KBM-7 (cell line): ENCODE measurements at regions not wholly inside any gene's neighbourhood (a gene's known extent, or its start where the extent isn't known, plus 50 kb on each side); places are given as distances from the start of the nearest gene placed in this dataset.

Experiments
- DNase-seq: peaks from one replicate; pipeline ENCODE4 v3.0.0-alpha.2; 2015
- in situ Hi-C: fragments of 300-500 bp; cut with MboI; formaldehyde crosslinking; loops from 2 replicates; pipeline ENCODE4 v1.14.3; 2020; ENCODE audit warnings: low sequenced_read_pairs, low pct_unique_long_range_greater_than_20kb, mixed read lengths

DNA sequence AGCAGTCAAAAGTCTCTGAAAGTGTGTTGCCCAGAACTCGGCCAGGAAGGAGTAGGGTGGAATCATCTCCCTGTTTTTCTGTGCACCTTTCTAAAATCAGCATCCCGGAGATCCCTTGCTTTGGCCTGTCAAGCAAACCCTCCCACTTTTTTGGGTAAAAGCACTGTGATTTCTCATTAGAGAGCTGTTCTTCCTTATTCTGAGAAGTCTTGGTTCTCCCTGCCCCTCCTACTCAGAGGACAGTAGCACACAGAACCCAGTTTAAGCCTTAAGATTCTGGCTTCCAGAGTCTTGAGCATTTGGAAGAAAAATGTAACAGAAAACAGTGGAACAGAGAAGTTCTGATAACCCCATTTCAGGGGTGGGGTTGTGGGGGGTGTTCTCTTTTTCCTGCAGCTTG is 52.6 kb upstream of the KATNAL1 start:
- DNase-seq, result no peak
- in situ Hi-C loops, result no loop called here

DNA sequence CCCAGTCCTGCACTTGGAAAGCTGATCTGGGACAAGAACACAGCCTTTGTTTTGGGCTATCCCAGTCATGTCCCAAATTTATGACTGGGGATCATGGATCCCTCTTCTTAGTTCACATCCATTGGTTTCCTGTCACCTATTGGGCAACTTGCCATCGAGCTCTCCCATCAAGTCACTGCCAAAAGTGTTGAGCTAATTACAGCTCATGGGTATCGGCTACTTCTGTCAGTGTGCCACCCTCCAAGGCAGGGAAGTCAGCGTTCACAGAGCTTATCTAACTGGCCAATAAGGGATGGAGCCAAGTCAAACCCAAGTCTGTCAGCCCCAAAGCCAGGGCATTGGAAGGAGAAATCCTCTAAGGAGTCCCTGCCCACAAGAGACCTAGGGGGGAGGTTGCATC is 53.2 kb upstream of the KATNAL1 start:
- no peak for DNase-seq

DNA sequence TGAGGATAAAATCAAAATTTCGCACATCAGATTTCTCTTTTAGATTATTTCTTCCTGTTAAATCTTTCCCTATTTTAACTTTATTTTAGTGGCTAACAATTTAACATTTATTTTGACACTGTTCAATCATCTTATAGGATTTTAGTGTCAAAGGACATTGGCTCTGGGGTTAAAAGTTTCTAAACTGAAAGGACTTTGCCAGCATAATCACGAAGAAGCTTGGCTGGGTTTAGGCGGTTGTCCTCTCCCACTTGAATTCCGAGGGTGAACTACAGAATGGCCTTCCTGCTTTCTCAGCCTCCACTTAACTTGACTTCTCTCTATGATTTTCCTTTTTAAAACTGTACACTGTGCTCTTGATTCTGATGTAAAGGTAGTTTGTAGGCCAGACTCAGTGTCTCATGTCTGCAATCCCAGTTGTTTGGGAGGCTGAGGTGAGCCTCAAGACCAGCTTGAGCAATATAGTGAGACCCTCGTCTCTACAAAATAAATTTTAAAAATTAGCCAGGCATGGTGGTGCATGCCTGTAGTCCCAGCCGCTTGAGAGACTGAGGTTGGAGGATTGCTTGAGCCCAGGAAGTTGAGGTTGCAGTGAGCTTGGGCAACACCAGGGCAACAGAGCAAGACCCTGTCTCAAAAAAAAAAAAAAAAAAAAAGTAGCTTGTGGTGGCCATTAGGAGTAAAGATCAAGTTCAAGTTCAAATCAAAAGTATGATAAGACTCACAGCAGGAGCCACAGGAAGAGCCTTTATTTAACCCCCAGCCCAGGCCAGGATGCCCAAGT is 54.8 kb upstream of the KATNAL1 start:
- no peak for DNase-seq
- in situ Hi-C loops, result no loop called here

More for the DNA sequence above, 53.2 kb upstream of the KATNAL1 start:
- in situ Hi-C loops, result no loop called here

DNA sequence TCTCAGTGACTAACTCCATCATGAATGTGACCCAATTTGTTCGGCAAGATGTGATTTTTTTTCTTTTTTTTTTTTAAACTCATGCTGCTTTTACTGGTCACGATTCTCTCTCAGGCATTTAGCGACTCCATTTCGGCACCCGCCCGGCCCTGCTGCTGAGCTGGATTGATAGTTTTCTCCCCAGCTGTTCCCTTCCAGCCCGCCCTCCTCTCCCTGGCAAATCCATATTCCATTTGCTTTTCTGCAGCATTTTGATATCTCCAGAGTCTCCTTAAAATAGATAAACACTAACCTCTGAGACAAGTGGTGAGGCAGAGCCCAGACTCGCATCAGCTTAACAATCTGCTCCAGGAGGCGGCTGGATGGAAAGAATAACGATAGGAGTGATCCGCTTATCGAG is 55.5 kb upstream of the KATNAL1 start:
- no peak for DNase-seq
- in situ Hi-C loops, result no loop called here

DNA sequence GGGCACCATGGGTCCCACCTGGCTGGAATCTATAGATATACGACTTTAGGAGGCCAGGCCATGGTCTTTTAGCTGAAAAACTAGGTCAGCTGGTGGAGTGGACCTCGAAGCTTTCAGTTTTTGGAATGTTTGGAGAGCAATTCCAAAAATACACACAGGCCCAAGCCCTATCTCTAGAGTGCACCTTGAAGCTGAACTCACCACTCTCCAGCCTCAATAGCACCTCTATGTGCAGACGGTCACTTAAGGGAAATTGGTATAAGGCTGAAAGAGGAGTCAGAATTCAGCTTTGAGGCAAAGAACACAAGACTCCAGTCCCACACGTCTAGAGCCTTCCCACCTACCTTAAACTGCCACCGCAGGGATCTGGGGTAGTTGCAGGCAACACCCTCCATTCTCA is 56.4 kb upstream of the KATNAL1 start:
- no peak for DNase-seq
- in situ Hi-C loops, result no loop called here

DNA sequence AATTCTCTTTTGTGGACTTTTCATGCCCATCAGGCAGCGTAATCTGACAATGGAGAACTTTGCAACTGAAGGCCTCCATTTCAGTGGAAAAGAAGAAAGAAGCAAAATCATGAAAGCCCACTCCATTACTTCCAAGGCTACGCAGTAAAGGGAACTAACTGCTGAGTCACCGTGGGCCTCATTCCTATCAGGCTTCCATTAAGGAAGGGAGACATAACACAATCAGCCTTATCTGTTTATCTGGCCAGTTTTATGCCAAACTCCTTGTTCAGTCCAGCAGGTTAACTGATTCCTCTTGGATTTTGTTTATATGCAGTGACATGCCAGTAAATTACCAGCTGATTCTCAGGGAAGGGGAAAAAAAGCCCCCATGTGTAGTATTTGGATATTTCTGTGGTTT is 56.8 kb upstream of the KATNAL1 start:
- in situ Hi-C loops, result no loop called here
- no peak for DNase-seq

DNA sequence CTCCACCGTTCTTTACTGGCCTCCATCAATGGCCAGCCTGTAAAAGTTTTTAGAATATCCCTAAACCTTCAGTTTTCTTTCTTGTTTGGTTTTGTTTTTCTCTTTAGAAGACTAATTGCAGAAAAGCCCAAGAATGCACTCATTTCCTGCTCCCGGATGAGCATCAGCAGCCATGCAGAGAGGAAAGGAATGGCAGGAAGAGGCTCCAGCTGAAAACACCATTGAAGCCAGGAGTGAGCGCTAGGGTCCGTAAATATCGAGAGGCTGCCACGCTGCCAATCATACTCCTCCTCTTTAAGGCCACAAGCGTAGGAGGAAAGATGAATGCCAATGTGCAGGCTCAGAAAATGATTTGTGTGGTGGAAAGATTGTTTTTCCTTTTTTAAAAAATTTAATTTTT is 57.4 kb upstream of the UBE2L5 start:
- no peak for DNase-seq
- in situ Hi-C loops, result no loop called here

DNA sequence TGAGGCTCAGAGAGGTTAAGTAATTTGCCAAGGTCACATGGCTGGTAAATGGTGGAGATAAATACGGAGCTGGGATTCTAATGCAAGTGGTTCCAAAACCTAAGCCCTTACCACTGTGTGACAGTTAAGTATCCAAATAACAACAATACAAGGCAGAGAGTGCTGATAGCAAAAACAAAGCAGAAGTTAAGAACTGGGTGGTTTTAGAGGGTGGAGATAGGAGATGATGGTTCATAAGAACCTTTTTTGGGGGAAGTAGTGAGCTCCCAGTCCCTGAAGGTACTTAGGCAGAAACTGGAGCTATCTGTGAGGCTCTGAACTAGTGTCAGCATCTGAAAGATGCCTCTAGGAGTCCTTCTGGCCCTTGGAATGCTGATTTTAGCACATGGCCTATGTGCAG is 56.2 kb upstream of the UBE2L5 start:
- DNase-seq, result peak; percentile 38
- in situ Hi-C loops, result no loop called here

DNA sequence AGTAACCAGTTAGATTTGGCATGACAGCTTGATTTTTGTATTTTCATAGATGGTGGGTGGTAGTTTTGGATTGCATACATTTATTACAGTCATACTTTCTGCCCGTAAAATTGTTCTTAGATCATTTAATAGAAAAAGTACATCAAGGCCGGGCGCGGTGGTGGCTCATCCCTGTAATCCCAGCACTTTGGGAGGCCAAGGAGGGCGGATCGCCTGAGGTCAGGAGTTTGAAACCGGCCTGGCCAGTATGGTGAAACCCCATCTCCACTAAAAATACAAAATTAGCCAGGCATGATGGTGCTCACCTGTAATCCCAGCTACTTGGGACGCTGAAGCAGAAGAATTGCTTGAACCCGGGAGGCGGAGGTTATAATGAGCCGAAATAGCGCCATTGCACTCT is 55.0 kb upstream of the UBE2L5 start:
- in situ Hi-C loops, result no loop called here

DNA sequence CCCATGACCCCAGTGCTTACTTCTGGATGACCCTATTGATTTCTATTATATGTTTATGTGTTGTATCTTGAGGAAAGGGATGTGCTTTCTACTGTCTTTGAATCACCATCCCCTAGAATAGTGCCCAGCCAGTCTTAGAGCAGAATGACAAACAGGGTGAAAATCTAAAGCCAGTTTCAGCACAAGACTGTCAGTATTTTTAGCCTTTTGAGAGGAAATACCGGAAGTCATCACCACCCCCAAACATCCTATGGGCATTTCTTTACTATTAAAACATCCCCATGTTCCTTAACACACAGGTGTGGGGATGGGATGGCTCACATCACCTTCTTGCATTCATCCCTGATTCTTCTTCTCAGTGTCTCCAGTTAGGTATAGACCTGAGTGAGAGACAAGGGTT is 52.1 kb upstream of the UBE2L5 start:
- no peak for DNase-seq
- in situ Hi-C loops, result no loop called here

More for the DNA sequence above, 55.0 kb upstream of the UBE2L5 start:
- no peak for DNase-seq

DNA sequence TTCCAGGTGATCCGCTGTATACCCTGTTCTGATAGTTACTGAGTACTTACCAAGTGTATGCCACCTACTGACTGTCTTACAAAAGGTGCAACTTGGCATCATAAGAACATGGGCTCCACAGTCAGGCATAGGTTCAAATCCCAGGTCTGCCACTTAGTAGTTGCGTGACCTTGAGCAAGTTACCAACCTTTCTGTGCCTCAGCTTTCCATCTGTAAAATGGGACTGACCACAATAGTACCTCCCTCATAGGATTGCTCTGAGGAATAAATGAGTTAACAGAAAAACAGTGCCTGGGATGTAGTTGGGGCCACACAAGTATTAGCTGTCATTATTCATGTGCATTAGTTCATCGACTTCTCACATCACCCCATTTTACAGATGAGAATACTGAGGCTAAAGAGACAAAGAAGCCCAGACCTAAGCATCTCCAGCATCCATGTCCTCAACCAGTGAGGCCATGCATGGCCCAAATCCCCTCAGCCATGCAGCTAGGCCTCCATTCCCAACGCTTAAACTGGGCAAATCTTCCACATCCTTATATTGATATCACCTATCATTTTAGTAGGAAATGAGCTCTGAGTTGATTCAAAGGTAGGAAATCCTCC is 51.3 kb upstream of the UBE2L5 start:
- in situ Hi-C loops, result no loop called here
- no peak for DNase-seq

DNA sequence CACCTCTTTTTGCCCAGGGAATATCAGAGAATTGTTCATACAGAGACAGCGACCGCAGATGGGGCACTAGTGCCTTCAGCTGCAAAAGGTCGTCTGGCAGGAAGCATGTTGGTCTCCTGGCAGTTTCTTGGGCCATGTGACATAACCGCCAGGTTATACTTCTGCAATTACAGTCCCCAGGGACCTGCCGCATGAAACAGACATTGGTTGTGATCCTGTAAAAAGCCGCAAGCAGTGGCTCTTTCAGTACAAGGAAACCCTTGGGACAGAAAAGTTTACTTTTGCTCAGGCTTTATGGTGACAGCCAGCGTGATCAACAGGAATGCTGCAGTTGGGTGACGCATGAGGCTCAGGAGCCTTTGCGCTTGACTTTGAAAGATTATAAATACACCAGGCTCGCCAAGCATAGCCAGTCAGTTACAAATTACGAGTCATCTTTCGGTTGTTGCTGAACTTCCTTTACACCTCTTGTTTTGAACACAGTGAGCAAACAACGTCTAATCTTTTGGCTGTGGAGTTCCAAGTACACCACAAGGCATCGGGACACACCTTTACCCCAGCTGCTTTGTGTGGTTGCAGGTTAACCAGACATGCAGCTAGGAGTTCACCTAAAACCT is 50.5 kb upstream of the UBE2L5 start:
- DNase-seq, result peak; percentile 95
- in situ Hi-C loops, result no loop called here
